Left cardiac atrium (tissue), 4 donors: ENCODE measurements at regions not wholly inside any gene's neighbourhood (a gene's known extent, or its start where the extent isn't known, plus 50 kb on each side); places are given as distances from the start of the nearest gene placed in this dataset.
"Not testable (repeated sequence)": the region's sequence is repeated elsewhere in the genome, so short reads cannot be mapped to it uniquely, and the experiment has no call there.

Experiments used
- ATAC-seq, 2 donors: fragments of 200-7000 bp; cut with Tn5 transposase; one replicate each; pipeline ENCODE4 v1.9.1; 2020; ENCODE audit warnings: mild to moderate bottlenecking in 2 of 2, moderate library complexity in 2 of 2
- DNase-seq: peaks from one replicate; pipeline ENCODE4 v3.0.0-alpha.2; 2020
- intact Hi-C, 2 donors: fragments of 100-400 bp; cut with DNase I; formaldehyde crosslinking; loops; one replicate each; pipeline versions ENCODE4 v1.14.1 to v1.15.1; 2022 to 2023
- donor health status: DM: no; HTN: yes; CAD: no.
- donor health status: DM: no; HTN: yes; CAD: no; lungs with severe emphysema.
- donor health status: DM: yes; HTN: yes; CAD: no.
- donor health status: Dilated cardiomyopathy.

GRCh38 chr3:102827386-102827785 lies 392.6 kb downstream of the ZPLD1 start:
- DNase-seq: no peak
- ATAC-seq: no peak
- intact Hi-C loops: no loop called here

GRCh38 chr3:102830415-102830814 lies 395.6 kb downstream of the ZPLD1 start:
- intact Hi-C loops: no loop called here
- DNase-seq (no peak), ATAC-seq (no peak)

GRCh38 chr3:102841866-102842265 lies 407.1 kb downstream of the ZPLD1 start:
- intact Hi-C loops: no loop called here
- DNase-seq (no peak), ATAC-seq (no peak)

- no peak for DNase-seq
- ATAC-seq: no peak
- intact Hi-C loops: no loop called here
Observed at GRCh38 chr3:102866845-102867244, 432.0 kb downstream of the ZPLD1 start.

- intact Hi-C loops: no loop called here
- ATAC-seq (no peak), DNase-seq (no peak)
Observed at GRCh38 chr3:102883515-102883914, 448.7 kb downstream of the ZPLD1 start.

- intact Hi-C loops: no loop called here
- ATAC-seq (no peak), DNase-seq (no peak)
Observed at GRCh38 chr3:102885289-102885688, 450.5 kb downstream of the ZPLD1 start.

GRCh38 chr3:102887431-102887830 lies 452.6 kb downstream of the ZPLD1 start:
- intact Hi-C loops: no loop called here
- DNase-seq (no peak), ATAC-seq (no peak)

- intact Hi-C loops: no loop called here
- no peak for ATAC-seq
- DNase-seq: no peak
Observed at GRCh38 chr3:102896851-102897621, 462.2 kb downstream of the ZPLD1 start.

GRCh38 chr3:102904629-102905028 lies 469.8 kb downstream of the ZPLD1 start:
- ATAC-seq (no peak), DNase-seq (no peak)
- intact Hi-C loops: no loop called here

- no peak for DNase-seq
- intact Hi-C loops: no loop called here
- no peak for ATAC-seq
Observed at GRCh38 chr3:102905811-102906210, 471.0 kb downstream of the ZPLD1 start.

- DNase-seq: no peak
- ATAC-seq: no peak
Observed at GRCh38 chr3:102906818-102907217, 472.0 kb downstream of the ZPLD1 start.

GRCh38 chr3:102909904-102910303 lies 475.1 kb downstream of the ZPLD1 start:
- ATAC-seq (no peak), DNase-seq (no peak)
- intact Hi-C loops: no loop called here

More at GRCh38 chr3:102906818-102907217, 472.0 kb downstream of the ZPLD1 start:
- intact Hi-C loops: no loop called here

- ATAC-seq (no peak), DNase-seq (no peak)
- intact Hi-C loops: no loop called here
Observed at GRCh38 chr3:102916532-102916931, 481.7 kb downstream of the ZPLD1 start.

- intact Hi-C loops: no loop called here
- ATAC-seq: no peak
- no peak for DNase-seq
Observed at GRCh38 chr3:102926618-102927017, 491.8 kb downstream of the ZPLD1 start.

GRCh38 chr3:102933377-102933776 lies 498.6 kb downstream of the ZPLD1 start:
- ATAC-seq (no peak), DNase-seq (no peak)
- intact Hi-C loops: no loop called here

GRCh38 chr3:102936511-102937045 lies 501.8 kb downstream of the ZPLD1 start:
- intact Hi-C loops: no loop called here
- DNase-seq (no peak), ATAC-seq (no peak)

GRCh38 chr3:102941786-102942185 lies 507.0 kb downstream of the ZPLD1 start:
- intact Hi-C loops: no loop called here
- ATAC-seq (no peak), DNase-seq (no peak)

- intact Hi-C loops, ATAC-seq, DNase-seq: not testable (repeated sequence)
Observed at GRCh38 chr3:102946445-102946844, 511.6 kb downstream of the ZPLD1 start.

- DNase-seq (no peak), ATAC-seq (no peak)
- intact Hi-C loops: no loop called here
Observed at GRCh38 chr3:102972350-102972749, 537.5 kb downstream of the ZPLD1 start.

- intact Hi-C loops: no loop called here
- no peak for ATAC-seq
- DNase-seq: no peak
Observed at GRCh38 chr3:102974333-102974732, 539.5 kb downstream of the ZPLD1 start.

- no peak for DNase-seq
- intact Hi-C loops: no loop called here
- ATAC-seq: no peak
Observed at GRCh38 chr3:102979191-102979590, 544.4 kb downstream of the ZPLD1 start.
